GM21447 (cell line): ENCODE measurements at regions not wholly inside any gene's neighbourhood (a gene's known extent, or its start where the extent isn't known, plus 50 kb on each side); places are given as distances from the start of the nearest gene placed in this dataset.

Experiments
- ATAC-seq: cut with Tn5 transposase; IDR thresholded peaks from one replicate; pipeline ENCODE4 v1.9.1; 2021; ENCODE audit not compliant: unreplicated experiment

GRCh38 chr16:17691106-17691898 lies 220.5 kb upstream of the XYLT1 start:
- no peak for ATAC-seq

DNA sequence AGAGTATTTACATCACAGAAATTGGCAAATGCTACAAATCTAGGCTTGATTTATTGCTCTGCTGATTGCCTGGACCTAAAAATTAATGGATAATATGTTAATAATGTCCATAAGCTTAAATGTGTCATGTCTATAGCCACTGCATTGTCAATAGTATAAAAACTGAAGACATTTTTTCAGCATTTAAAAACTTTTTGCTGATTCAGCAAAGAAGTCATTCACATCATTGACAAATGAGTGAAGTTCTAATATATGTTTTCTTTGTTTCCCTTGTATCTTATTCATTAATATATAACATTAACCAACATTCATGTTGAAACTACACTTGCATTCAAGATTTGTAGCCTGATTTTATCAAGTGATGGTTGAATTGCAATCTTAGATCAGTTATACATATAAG lies 214.7 kb upstream of the XYLT1 start:
- no peak for ATAC-seq

- no peak for ATAC-seq
Measured at GRCh38 chr16:17683281-17683680, 212.5 kb upstream of the XYLT1 start.

- ATAC-seq = no peak
Measured at GRCh38 chr16:17676171-17676570, 205.4 kb upstream of the XYLT1 start.

DNA sequence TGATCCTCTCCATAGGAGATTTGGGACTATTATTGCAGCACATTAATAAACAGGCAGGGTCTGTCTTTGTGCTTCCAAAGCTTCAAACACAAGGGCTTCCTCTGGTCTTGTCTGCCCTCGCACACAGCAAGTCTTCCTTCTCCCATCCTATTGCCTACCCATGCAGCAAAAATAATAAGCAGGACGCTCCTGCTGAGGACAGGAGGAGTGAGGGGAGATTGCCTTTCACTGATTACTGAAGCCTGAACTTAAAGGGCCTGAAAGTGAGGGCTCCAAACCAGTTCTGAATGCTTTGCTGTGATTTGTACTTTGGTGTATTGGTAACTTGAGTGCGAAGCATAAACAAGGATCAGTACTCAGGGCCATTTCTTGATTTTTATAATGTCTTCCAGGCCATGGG lies 197.6 kb upstream of the XYLT1 start:
- ATAC-seq = no peak

GRCh38 chr16:17666293-17666692 lies 195.5 kb upstream of the XYLT1 start:
- ATAC-seq = no peak

GRCh38 chr16:17658881-17659280 lies 188.1 kb upstream of the XYLT1 start:
- ATAC-seq = no peak

DNA sequence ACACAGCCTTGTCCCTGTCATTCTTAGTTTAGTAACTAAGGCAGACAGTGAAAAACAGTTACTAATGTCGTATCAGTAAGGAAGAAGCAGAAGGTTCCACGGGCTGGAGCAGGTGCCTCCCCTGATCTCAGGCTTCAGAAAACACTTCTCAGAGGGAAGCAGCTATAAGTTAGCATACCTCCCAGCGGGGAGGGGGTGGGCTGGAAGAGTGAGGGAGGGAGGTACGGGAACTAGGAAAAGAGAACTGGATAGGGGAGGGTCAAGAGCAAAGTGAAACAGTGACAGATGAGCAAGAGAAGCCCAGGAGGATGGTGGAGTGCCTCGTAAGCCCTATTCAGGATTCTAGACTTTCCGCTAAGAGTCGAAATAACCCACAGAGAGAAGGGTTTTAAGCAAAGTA lies 186.3 kb upstream of the XYLT1 start:
- no peak for ATAC-seq

GRCh38 chr16:17654571-17654970 lies 183.8 kb upstream of the XYLT1 start:
- no peak for ATAC-seq

DNA sequence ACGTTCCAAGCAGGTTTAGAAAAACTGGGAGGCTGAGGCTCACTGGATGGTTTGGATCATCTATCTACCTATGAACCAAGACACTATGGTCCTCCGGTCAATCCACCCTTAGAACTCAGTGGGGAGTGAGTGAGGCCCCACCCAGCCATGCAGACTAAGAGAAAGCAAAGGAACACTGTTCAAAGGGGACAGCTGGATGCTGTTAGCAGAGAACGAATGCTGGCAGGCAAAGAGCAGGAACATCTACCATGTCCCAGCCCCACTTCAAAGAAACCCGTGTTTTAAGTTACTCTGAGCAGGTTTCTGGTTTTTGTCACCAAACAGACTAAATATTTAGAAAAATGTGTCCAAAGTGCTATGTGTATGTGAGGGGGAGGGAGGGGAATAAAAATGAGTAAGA lies 183.4 kb upstream of the XYLT1 start:
- no peak for ATAC-seq

DNA sequence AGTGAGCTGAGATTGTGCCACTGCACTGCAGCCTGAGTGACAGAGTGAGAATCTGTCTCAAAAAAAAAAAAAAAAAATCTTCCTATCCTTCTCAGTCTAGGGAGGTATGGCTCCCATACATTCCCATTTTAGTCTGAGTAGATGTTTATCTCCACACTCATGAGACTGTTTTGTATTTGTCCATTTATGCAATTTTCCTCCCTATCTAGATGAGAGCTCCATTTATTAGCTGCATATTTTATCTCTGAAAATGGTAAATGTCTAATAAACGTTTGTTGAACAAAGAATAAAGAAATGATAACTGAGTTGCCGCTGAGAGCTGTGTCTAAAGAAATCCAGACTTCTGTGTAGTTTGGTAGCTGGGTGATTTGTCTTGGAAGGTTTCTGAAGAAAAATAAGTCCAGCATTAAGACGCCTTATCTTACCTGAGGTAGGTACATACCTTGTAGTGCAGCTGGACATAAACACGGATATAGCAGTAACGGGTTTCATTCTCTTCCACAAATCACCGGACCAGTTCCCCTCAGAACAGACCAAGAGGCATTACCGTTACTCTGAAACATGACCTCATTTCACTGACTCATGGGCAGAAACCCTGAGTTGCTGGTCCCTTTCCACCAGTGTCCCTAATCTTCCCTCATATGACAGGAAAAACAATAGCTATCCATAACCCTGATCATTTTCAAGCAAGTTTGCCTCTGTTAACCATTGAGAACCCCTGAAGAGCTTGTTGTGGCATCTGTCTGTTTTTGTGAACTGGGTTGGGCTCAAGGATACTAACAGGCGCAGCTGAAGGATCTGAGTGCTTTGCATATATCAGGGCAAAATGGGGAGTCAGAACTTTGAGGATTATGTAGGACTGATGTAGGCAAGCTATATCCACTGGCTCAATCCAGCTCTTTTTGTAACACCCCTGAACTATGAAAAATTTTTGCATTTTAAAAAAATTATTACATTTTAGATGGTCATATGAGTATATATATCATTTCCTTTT lies 177.4 kb upstream of the XYLT1 start:
- no peak for ATAC-seq

GRCh38 chr16:17643935-17644334 lies 173.2 kb upstream of the XYLT1 start:
- ATAC-seq = no peak

DNA sequence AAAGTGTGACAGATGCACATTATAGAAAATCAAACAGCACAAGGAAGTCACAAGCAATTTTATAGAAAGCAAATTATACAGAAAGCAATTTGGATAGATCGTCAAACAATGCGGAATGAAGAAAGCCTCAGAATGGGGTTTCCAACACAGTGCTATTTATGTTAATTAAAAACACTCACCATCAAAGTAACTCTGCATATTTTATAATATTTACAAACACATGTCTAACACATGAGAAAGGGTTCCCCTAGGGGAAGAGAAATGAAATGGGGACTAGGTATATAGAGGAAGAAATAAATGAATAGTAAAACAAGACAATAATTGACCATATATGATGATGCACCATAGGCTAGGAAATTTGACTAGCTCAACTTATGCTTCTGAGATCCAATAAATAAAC lies 171.2 kb upstream of the XYLT1 start:
- ATAC-seq = no peak

DNA sequence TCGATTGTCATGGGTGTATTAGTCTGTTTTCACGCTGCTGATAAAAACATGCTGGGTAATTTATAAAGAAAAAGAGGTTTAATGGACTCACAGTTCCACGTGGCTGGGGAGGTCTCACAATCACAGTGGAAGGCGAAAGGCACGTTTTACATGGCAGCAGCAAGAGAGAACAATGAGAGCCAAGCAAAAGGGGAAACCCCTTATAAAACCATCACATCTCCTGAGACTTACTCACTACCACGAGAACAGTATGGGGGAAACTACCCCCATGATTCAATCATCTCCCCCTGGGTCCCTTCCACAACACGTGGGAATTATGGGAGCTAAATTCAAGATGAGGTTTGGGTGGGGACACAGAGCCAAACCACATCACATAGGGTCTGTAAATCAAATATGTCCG lies 167.4 kb upstream of the XYLT1 start:
- ATAC-seq = no peak

DNA sequence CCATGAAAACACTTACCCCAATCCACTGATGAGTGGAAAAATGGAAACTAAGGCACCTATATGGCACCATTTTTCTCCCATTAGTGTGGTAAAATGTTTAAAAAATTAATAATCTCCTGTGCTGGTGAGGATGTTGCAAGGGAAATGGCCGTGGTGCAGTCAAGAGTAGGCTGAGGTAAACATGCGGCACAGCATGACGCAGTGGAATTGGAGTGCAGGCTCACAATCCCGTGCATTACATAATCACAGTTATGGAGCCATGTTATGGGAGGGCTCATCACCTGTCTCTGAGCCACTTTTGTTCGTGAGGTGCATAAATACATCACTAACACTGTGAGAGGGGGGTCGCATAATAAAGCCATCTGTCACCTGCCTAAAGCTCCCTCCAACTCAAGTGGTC lies 164.4 kb upstream of the XYLT1 start:
- ATAC-seq = no peak

GRCh38 chr16:17633181-17633951 lies 162.6 kb upstream of the XYLT1 start:
- ATAC-seq = no peak

GRCh38 chr16:17632667-17633066 lies 161.9 kb upstream of the XYLT1 start:
- no peak for ATAC-seq

- no peak for ATAC-seq
Measured at GRCh38 chr16:17629936-17630335, 159.2 kb upstream of the XYLT1 start.

GRCh38 chr16:17628983-17629382 lies 158.2 kb upstream of the XYLT1 start:
- ATAC-seq = no peak

- ATAC-seq = no peak
Measured at GRCh38 chr16:17622366-17622765, 151.6 kb upstream of the XYLT1 start.

DNA sequence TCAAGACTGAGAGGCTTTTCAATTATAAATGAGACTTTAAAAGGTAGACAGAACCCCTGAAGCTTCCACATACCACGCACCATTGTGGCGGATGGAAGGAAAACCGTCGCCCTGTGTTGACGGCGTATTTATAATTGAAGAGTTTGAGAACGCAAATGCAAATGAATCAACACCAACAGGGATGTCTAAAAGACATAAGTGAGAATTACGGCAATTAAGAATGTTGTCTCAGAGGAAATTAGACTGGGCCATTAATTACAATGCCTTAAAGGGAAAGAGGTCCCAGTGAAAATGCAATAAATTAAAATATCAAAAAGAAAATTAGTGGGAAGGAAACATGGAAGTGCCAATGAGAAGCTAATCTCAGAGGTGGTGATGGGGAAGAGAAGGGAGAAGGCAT lies 148.5 kb upstream of the XYLT1 start:
- no peak for ATAC-seq
